A549 (cell line): ENCODE measurements at regions not wholly inside any gene's neighbourhood (a gene's known extent, or its start where the extent isn't known, plus 50 kb on each side); places are given as distances from the start of the nearest gene placed in this dataset.

Experiments used
- ATOH8 ChIP-seq: fragments of 250-450 bp; sonication (Bioruptor Pico); IDR thresholded peaks from 2 replicates; pipeline ENCODE4 v1.5.0; 2020; ENCODE audit warnings: low read depth, mild to moderate bottlenecking, moderate library complexity
- BHLHE40 ChIP-seq: IDR thresholded peaks from 2 replicates; pipeline ENCODE4 v1.6.1; 2012; ENCODE audit warnings: low read depth, low read length, inconsistent platforms
- CTCF ChIP-seq: fragments of >200 bp; sonication (Bioruptor Twin); formaldehyde crosslinking; IDR thresholded peaks from 3 replicates; pipeline ENCODE4 v1.5.1; 2016
- E2F6 ChIP-seq: IDR thresholded peaks from 2 replicates; pipeline ENCODE4 v1.6.1; 2012; ENCODE audit warnings: low read depth, borderline replicate concordance
- EP300 ChIP-seq, 2 experiments: fragments of >200 bp; sonication (Bioruptor Twin); formaldehyde crosslinking; IDR thresholded peaks; 2 replicates in 1 of 2; 3 replicates in 1 of 2; pipeline ENCODE4 v1.6.1; 2016 to 2017
- ESRRA ChIP-seq: fragments of 150-350 bp; IDR thresholded peaks from 2 replicates; pipeline ENCODE4 v1.6.1; 2014; ENCODE audit warnings: mild to moderate bottlenecking, low read length, borderline replicate concordance
- KDM1A ChIP-seq: fragments of 200-600 bp; sonication (generic); IDR thresholded peaks from 2 replicates; pipeline ENCODE4 v1.6.1; 2016; ENCODE audit warnings: low read depth, mild to moderate bottlenecking
- MAFK ChIP-seq: fragments of 450-650 bp; IDR thresholded peaks from 2 replicates; pipeline ENCODE4 v1.6.1; 2014; ENCODE audit not compliant: partially characterized antibody
- MAX ChIP-seq: IDR thresholded peaks from 2 replicates; pipeline ENCODE4 v1.6.1; 2012
- NPAS2 ChIP-seq: fragments of 250-450 bp; sonication (Bioruptor Pico); IDR thresholded peaks from 2 replicates; pipeline ENCODE4 v1.8.0; 2022; ENCODE audit warnings: mild to moderate bottlenecking, moderate library complexity, borderline replicate concordance
- RCOR1 ChIP-seq: fragments of 150-350 bp; IDR thresholded peaks from 2 replicates; pipeline ENCODE4 v1.6.1; 2014; ENCODE audit warnings: antibody characterized with exemption, low read length, low read depth
- SMC3 ChIP-seq: fragments of >200 bp; sonication (Bioruptor Twin); formaldehyde crosslinking; IDR thresholded peaks from 3 replicates; pipeline ENCODE4 v1.6.1; 2018; ENCODE audit warnings: inconsistent platforms

DNA sequence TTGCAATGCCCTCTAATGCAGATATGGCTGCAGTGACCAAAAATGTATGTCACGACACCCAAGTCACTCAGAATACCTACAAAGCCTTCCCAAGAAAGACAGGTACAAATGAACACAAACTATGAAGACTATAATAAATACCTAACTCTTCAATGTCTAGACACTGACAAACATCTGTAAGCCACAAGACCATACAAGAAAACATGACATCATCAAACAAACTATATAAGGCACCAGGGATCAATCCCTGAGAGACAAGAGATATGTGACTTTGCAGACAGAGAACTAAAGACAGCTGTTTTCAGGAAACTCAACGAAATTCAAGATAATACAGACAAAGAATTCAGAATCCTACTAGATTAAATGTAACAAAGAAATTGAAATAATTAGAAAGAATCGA, 603.7 kb downstream of the CDH9 start:
- no peak for TF ChIP-seq MAX
- no peak for TF ChIP-seq KDM1A
- TF ChIP-seq SMC3 = no peak
- no peak for TF ChIP-seq EP300 (IDR thresholded peaks at IDR 0.05)
- no peak for TF ChIP-seq ATOH8
- TF ChIP-seq NPAS2 (CRISPR knock-in tag) = no peak
- no peak for TF ChIP-seq CTCF
- TF ChIP-seq RCOR1 = no peak
- no peak for TF ChIP-seq E2F6
- TF ChIP-seq MAFK = no peak
- no peak for TF ChIP-seq BHLHE40
- no peak for TF ChIP-seq ESRRA
